HCT116 (cell line): ENCODE measurements at regions not wholly inside any gene's neighbourhood (a gene's known extent, or its start where the extent isn't known, plus 50 kb on each side); places are given as distances from the start of the nearest gene placed in this dataset.

Experiments used
- EGR1 ChIP-seq: IDR thresholded peaks from 2 replicates; pipeline ENCODE4 v1.6.1; 2012; ENCODE audit warnings: low read depth
- JUND ChIP-seq: IDR thresholded peaks from 2 replicates; pipeline ENCODE4 v1.6.1; 2012
- POLR2A ChIP-seq: IDR thresholded peaks from 2 replicates; pipeline ENCODE4 v1.7.0; 2011; ENCODE audit warnings: borderline replicate concordance; ENCODE audit not compliant: insufficient read depth, insufficient read length; ENCODE audit errors: extremely low read depth
- POLR2AphosphoS5 ChIP-seq: IDR thresholded peaks from 2 replicates; pipeline ENCODE4 v1.6.1; 2011; ENCODE audit warnings: mild to moderate bottlenecking, low read depth, low read length, moderate library complexity
- SIN3A ChIP-seq: IDR thresholded peaks from 2 replicates; pipeline ENCODE4 v1.6.1; 2012; ENCODE audit warnings: low read depth
- SP1 ChIP-seq: IDR thresholded peaks from 2 replicates; pipeline ENCODE4 v1.6.1; 2012; ENCODE audit warnings: low read depth
- YY1 ChIP-seq: IDR thresholded peaks from 2 replicates; pipeline ENCODE4 v1.6.1; 2011; ENCODE audit warnings: low read length, low read depth, moderate library complexity, mild to moderate bottlenecking; ENCODE audit not compliant: insufficient replicate concordance; ENCODE audit errors: extremely low read depth
- ZNF274 ChIP-seq: fragments of 200-500 bp; sonication (Bioruptor generic); IDR thresholded peaks from 2 replicates; pipeline ENCODE4 v1.6.1; 2014; ENCODE audit warnings: mild to moderate bottlenecking, low read depth, low read length, inconsistent platforms
- TF ChIP-seq, protein P1 (sequence below), 3 experiments: fragments of 200-600 bp in 1 of 3; sonication (generic) in 1 of 3; IDR thresholded peaks in 2 of 3; conservative IDR thresholded peaks in 1 of 3; 2 replicates each; pipeline ENCODE4 v1.5.1; 2012 to 2017; ENCODE audit warnings: low read depth in 2 of 3, low read length in 2 of 3, antibody characterized with exemption in 1 of 3, borderline replicate concordance in 1 of 3, control low read depth in 1 of 3, mild to moderate bottlenecking in 1 of 3, mixed read lengths in 1 of 3, mixed run types in 1 of 3, moderate library complexity in 1 of 3; ENCODE audit not compliant: insufficient read depth in 1 of 3
- TF ChIP-seq, protein P2 (sequence below): IDR thresholded peaks from 2 replicates; pipeline ENCODE4 v1.6.1; 2012

- TF ChIP-seq, protein P1, sequence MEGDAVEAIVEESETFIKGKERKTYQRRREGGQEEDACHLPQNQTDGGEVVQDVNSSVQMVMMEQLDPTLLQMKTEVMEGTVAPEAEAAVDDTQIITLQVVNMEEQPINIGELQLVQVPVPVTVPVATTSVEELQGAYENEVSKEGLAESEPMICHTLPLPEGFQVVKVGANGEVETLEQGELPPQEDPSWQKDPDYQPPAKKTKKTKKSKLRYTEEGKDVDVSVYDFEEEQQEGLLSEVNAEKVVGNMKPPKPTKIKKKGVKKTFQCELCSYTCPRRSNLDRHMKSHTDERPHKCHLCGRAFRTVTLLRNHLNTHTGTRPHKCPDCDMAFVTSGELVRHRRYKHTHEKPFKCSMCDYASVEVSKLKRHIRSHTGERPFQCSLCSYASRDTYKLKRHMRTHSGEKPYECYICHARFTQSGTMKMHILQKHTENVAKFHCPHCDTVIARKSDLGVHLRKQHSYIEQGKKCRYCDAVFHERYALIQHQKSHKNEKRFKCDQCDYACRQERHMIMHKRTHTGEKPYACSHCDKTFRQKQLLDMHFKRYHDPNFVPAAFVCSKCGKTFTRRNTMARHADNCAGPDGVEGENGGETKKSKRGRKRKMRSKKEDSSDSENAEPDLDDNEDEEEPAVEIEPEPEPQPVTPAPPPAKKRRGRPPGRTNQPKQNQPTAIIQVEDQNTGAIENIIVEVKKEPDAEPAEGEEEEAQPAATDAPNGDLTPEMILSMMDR (IDR thresholded peaks at IDR 0.05 in 2 of 3, conservative IDR thresholded peaks at IDR 0.05 in 1 of 3; ENCODE audit: borderline replicate concordance in 1 of 3, insufficient read depth in 1 of 3, low read depth in 2 of 3, low read length in 2 of 3) = no peak
- TF ChIP-seq SP1 (no peak), EGR1 (no peak), SIN3A (no peak), JUND (no peak), POLR2A (no peak), POLR2AphosphoS5 (no peak), YY1 (no peak), ZNF274 (no peak)
- TF ChIP-seq, protein P2, sequence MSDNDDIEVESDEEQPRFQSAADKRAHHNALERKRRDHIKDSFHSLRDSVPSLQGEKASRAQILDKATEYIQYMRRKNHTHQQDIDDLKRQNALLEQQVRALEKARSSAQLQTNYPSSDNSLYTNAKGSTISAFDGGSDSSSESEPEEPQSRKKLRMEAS = no peak
Observed at GRCh38 chr6:84448331-84448730, 220.9 kb upstream of the CEP162 start.
